ENCODE measurements at regions not wholly inside any gene's neighbourhood (a gene's known extent, or its start where the extent isn't known, plus 50 kb on each side); places are given as distances from the start of the nearest gene placed in this dataset.
A peak's percentile ranks its signal among the peaks of the same experiment; 100 is the strongest.

GRCh38 chr9:87803623-87804345 lies 77.9 kb downstream of the CTSL start (continued):
- TF ChIP-seq TAF9B (IDR thresholded peaks at IDR 0.05; ENCODE audit: partially characterized antibody) = no peak
- TF ChIP-seq DNMT1 (IDR thresholded peaks at IDR 0.05) = no peak
- TF ChIP-seq HDAC1 (IDR thresholded peaks at IDR 0.05) = 0 out of 4 replicates have a peak, but pooled peaks of 1 of the 2 experiments have one; percentile 18
- no peak for TF ChIP-seq PHTF2 (CRISPR knock-in tag; IDR thresholded peaks at IDR 0.05)
- peak; percentile 67; the same call in 1 of the 2 replicates for TF ChIP-seq ZNF197 (CRISPR knock-in tag; IDR thresholded peaks at IDR 0.05; ENCODE audit: low read depth)
- TF ChIP-seq CTBP1 (IDR thresholded peaks at IDR 0.05; ENCODE audit: borderline replicate concordance) = no peak; the same call in 1 of the 2 replicates
- TF ChIP-seq ZNF395 (CRISPR knock-in tag; IDR thresholded peaks at IDR 0.05) = peak; percentile 61; the same call in 1 of the 2 replicates
- TF ChIP-seq MYNN (IDR thresholded peaks at IDR 0.05) = peak; percentile 79
- TF ChIP-seq MYNN (CRISPR knock-in tag; IDR thresholded peaks at IDR 0.05) = no peak
- no peak for TF ChIP-seq BRD9 (IDR thresholded peaks at IDR 0.05; ENCODE audit: low read depth, partially characterized antibody)
- TF ChIP-seq DLX4 (CRISPR knock-in tag; IDR thresholded peaks at IDR 0.05) = no peak
- TF ChIP-seq, protein P1, sequence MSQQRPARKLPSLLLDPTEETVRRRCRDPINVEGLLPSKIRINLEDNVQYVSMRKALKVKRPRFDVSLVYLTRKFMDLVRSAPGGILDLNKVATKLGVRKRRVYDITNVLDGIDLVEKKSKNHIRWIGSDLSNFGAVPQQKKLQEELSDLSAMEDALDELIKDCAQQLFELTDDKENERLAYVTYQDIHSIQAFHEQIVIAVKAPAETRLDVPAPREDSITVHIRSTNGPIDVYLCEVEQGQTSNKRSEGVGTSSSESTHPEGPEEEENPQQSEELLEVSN (IDR thresholded peaks at IDR 0.05; ENCODE audit: borderline replicate concordance in 1 of 2, extremely low read depth in 1 of 2, insufficient read depth in 1 of 2, insufficient read length in 1 of 2, low read depth in 1 of 2, low read length in 1 of 2, poor library complexity in 1 of 2, severe bottlenecking in 1 of 2) = peak in 1 of 2 experiments; percentile 21
- TF ChIP-seq ARID1B (IDR thresholded peaks at IDR 0.05) = peak; percentile 95
- TF ChIP-seq, protein P2, sequence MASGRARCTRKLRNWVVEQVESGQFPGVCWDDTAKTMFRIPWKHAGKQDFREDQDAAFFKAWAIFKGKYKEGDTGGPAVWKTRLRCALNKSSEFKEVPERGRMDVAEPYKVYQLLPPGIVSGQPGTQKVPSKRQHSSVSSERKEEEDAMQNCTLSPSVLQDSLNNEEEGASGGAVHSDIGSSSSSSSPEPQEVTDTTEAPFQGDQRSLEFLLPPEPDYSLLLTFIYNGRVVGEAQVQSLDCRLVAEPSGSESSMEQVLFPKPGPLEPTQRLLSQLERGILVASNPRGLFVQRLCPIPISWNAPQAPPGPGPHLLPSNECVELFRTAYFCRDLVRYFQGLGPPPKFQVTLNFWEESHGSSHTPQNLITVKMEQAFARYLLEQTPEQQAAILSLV (tag; IDR thresholded peaks at IDR 0.05) = no peak
- TF ChIP-seq ATF7 (IDR thresholded peaks at IDR 0.05) = peak; percentile 33; the same call in 1 of the 2 replicates
- no peak for TF ChIP-seq ZC3H8 (IDR thresholded peaks at IDR 0.05)
- TF ChIP-seq MYBL2 (IDR thresholded peaks at IDR 0.05; ENCODE audit: low read depth) = no peak
- no peak for TF ChIP-seq MYBL2 (CRISPR knock-in tag; IDR thresholded peaks at IDR 0.05; ENCODE audit: borderline replicate concordance)
- TF ChIP-seq ZNF140 (CRISPR knock-in tag; IDR thresholded peaks at IDR 0.05) = no peak
- no peak for TF ChIP-seq HNRNPLL (IDR thresholded peaks at IDR 0.05; ENCODE audit: low read depth, low read length, poor library complexity, severe bottlenecking)
- TF ChIP-seq ZNF239 (CRISPR knock-in tag; IDR thresholded peaks at IDR 0.05) = no peak
- no peak for TF ChIP-seq YY1 (IDR thresholded peaks at IDR 0.05; ENCODE audit: borderline replicate concordance in 1 of 3, control insufficient read depth in 1 of 3, extremely low read depth in 1 of 3, insufficient read depth in 3 of 3, insufficient read length in 1 of 3, insufficient replicate concordance in 2 of 3, low read depth in 1 of 3, low read length in 2 of 3)
- TF ChIP-seq ZNF766 (CRISPR knock-in tag; conservative IDR thresholded peaks at IDR 0.05) = peak; percentile 55
